ENCODE measurements at regions not wholly inside any gene's neighbourhood (a gene's known extent, or its start where the extent isn't known, plus 50 kb on each side); places are given as distances from the start of the nearest gene placed in this dataset.

- H4K20me1 ChIP-seq (ENCODE audit: control insufficient read depth, extremely low read depth, insufficient read depth, low read length), result no peaks in the 10 kb centered on the region
- no peak overlapping the region for H2AFZ ChIP-seq (ENCODE audit: low read length)
- H3K27me3 ChIP-seq (ENCODE audit: control insufficient read depth, insufficient read depth, low read length), result no peaks in the 10 kb centered on the region
- no peaks in the 10 kb centered on the region for H3K9me3 ChIP-seq (ENCODE audit: control insufficient read depth, insufficient read depth, low read depth, low read length)
- no peak overlapping the region for H3K4me3 ChIP-seq (replicated peaks in 1 of 4; ENCODE audit: control extremely low read depth in 1 of 4, insufficient read depth in 1 of 4, low read depth in 3 of 4, low read length in 4 of 4)
- no peak overlapping the region for H3K4me2 ChIP-seq (ENCODE audit: extremely low read depth, insufficient read depth, low read length)
- no peak overlapping the region for H3K27ac ChIP-seq (ENCODE audit: insufficient read depth, low read length)
- H3K4me1 ChIP-seq (ENCODE audit: control insufficient read depth, extremely low read depth, insufficient read depth, low read length), result no peaks in the 10 kb centered on the region
- TF ChIP-seq EZH2 (IDR thresholded peaks at IDR 0.05; ENCODE audit: low read length, missing control alignments), result no peak
- TF ChIP-seq CTCF (conservative IDR thresholded peaks at IDR 0.05 in 1 of 2, IDR thresholded peaks at IDR 0.05 in 1 of 2; ENCODE audit: low read depth in 1 of 2, low read length in 2 of 2), result no peak
- no peak overlapping the region for H3K9ac ChIP-seq (ENCODE audit: insufficient read depth, low read length)
- DNase-seq (ENCODE audit: low read depth in 2 of 2), result peak in 1 of 2 donors; percentile 5
- no peaks in the 10 kb centered on the region for H3K79me2 ChIP-seq (ENCODE audit: control insufficient read depth, insufficient read depth, low read length)
- no peaks in the 10 kb centered on the region for H3K36me3 ChIP-seq (ENCODE audit: control insufficient read depth, insufficient read depth, low read length)
These were observed 936.1 kb upstream of the FBXO33 start for GRCh38 chr14:40368314-40368713.

- no peak overlapping the region for H3K4me2 ChIP-seq (ENCODE audit: extremely low read depth, insufficient read depth, low read length)
- TF ChIP-seq EZH2 (IDR thresholded peaks at IDR 0.05; ENCODE audit: low read length, missing control alignments) (no peak), CTCF (conservative IDR thresholded peaks at IDR 0.05 in 1 of 2, IDR thresholded peaks at IDR 0.05 in 1 of 2; ENCODE audit: low read depth in 1 of 2, low read length in 2 of 2) (no peak)
These were observed 935.5 kb upstream of the FBXO33 start for GRCh38 chr14:40367717-40368116.

GRCh38 chr14:40365305-40365704, 933.1 kb upstream of the FBXO33 start:
- Histone ChIP-seq H3K4me1 (ENCODE audit: control insufficient read depth, extremely low read depth, insufficient read depth, low read length) (no peaks in the 10 kb centered on the region), H3K27me3 (ENCODE audit: control insufficient read depth, insufficient read depth, low read length) (no peaks in the 10 kb centered on the region)
- TF ChIP-seq CTCF (conservative IDR thresholded peaks at IDR 0.05 in 1 of 2, IDR thresholded peaks at IDR 0.05 in 1 of 2; ENCODE audit: low read depth in 1 of 2, low read length in 2 of 2) (no peak), EZH2 (IDR thresholded peaks at IDR 0.05; ENCODE audit: low read length, missing control alignments) (no peak)

More at GRCh38 chr14:40367717-40368116, 935.5 kb upstream of the FBXO33 start:
- Histone ChIP-seq H2AFZ (ENCODE audit: low read length) (no peak overlapping the region), H3K9me3 (ENCODE audit: control insufficient read depth, insufficient read depth, low read depth, low read length) (no peaks in the 10 kb centered on the region), H3K27me3 (ENCODE audit: control insufficient read depth, insufficient read depth, low read length) (no peaks in the 10 kb centered on the region), H4K20me1 (ENCODE audit: control insufficient read depth, extremely low read depth, insufficient read depth, low read length) (no peaks in the 10 kb centered on the region), H3K79me2 (ENCODE audit: control insufficient read depth, insufficient read depth, low read length) (no peaks in the 10 kb centered on the region), H3K27ac (ENCODE audit: insufficient read depth, low read length) (no peak overlapping the region), H3K36me3 (ENCODE audit: control insufficient read depth, insufficient read depth, low read length) (no peaks in the 10 kb centered on the region), H3K4me3 (replicated peaks in 1 of 4; ENCODE audit: control extremely low read depth in 1 of 4, insufficient read depth in 1 of 4, low read depth in 3 of 4, low read length in 4 of 4) (no peak overlapping the region), H3K4me1 (ENCODE audit: control insufficient read depth, extremely low read depth, insufficient read depth, low read length) (no peaks in the 10 kb centered on the region), H3K9ac (ENCODE audit: insufficient read depth, low read length) (no peak overlapping the region)
- DNase-seq (ENCODE audit: low read depth in 2 of 2), result no peak

More at GRCh38 chr14:40365305-40365704, 933.1 kb upstream of the FBXO33 start:
- Histone ChIP-seq H3K79me2 (ENCODE audit: control insufficient read depth, insufficient read depth, low read length) (no peaks in the 10 kb centered on the region), H4K20me1 (ENCODE audit: control insufficient read depth, extremely low read depth, insufficient read depth, low read length) (no peaks in the 10 kb centered on the region), H2AFZ (ENCODE audit: low read length) (no peak overlapping the region), H3K36me3 (ENCODE audit: control insufficient read depth, insufficient read depth, low read length) (no peaks in the 10 kb centered on the region), H3K4me2 (ENCODE audit: extremely low read depth, insufficient read depth, low read length) (no peak overlapping the region), H3K27ac (ENCODE audit: insufficient read depth, low read length) (no peak overlapping the region), H3K9ac (ENCODE audit: insufficient read depth, low read length) (no peak overlapping the region), H3K4me3 (replicated peaks in 1 of 4; ENCODE audit: control extremely low read depth in 1 of 4, insufficient read depth in 1 of 4, low read depth in 3 of 4, low read length in 4 of 4) (no peak overlapping the region), H3K9me3 (ENCODE audit: control insufficient read depth, insufficient read depth, low read depth, low read length) (no peaks in the 10 kb centered on the region)
- no peak for DNase-seq (ENCODE audit: low read depth in 2 of 2)

Measured in fibroblast of lung (primary cell).